Right kidney (tissue), 1 donor: ENCODE measurements at regions not wholly inside any gene's neighbourhood (a gene's known extent, or its start where the extent isn't known, plus 50 kb on each side); places are given as distances from the start of the nearest gene placed in this dataset.

Experiments
- DNase-seq: peaks from one replicate; pipeline ENCODE4 v3.0.0-alpha.2; 2016

- no peak for DNase-seq
These were observed 624.2 kb upstream of the AGA start for GRCh38 chr4:178066338-178066941.

DNA sequence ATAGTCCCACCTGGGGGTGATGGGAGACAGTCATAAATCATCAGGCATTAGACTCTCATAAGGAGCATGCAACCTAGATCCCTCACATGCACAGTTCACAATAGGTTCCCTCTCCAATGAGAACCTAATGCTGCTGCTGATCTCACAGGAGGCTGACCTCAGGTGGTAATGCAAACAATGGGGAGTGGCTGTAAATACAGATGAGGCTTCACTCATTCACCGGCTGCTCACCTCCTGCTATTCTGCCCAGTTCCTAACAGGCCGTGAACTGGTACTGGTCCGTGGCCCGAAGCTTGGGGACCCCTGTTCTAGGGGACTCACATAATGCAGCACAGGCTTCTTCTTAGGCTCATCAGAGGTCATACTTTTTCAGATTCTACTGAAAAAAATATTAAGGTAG is 625.9 kb upstream of the AGA start:
- no peak for DNase-seq

GRCh38 chr4:178070163-178070562 is 627.9 kb upstream of the AGA start:
- DNase-seq: no peak

DNA sequence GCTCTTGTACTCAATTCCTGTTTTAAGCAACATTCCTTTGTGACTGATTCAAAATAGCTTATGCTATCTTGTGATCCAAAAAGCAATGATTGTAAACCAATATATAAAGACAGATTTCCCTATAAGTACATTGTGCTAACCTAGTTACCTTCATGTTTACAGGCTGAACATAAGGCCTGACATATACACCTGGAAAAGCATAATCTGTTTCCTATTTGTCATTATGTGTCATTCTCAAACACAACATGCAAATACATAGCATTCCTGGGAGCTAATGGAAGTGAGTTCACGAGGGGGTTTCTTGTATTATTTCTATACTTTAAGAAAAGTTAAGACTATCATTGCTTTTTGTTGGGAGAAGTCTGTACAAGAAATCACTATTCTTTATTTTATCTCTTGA is 638.1 kb upstream of the AGA start:
- DNase-seq: no peak

GRCh38 chr4:178081176-178081575 is 638.9 kb upstream of the AGA start:
- DNase-seq: no peak

- no peak for DNase-seq
These were observed 639.7 kb upstream of the AGA start for GRCh38 chr4:178081896-178082295.

DNA sequence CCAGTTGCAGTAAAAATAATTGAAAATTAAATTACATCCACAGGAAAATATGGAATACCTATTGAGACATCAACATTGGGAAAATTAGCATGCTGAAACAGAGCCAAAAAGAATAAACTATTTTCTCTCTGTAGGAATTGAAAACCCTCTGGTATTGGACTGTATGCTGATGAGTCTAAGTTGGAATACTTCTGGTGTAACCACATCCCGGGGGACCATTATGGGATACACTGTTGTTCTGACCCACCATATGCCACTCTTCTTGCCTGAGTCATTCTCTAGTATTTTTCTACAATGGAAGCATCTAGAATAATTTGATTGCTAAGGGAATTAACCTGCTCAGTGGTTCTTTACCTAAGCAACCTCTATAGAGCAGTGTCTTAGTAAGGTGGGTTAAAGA is 640.7 kb upstream of the AGA start:
- DNase-seq: no peak

DNA sequence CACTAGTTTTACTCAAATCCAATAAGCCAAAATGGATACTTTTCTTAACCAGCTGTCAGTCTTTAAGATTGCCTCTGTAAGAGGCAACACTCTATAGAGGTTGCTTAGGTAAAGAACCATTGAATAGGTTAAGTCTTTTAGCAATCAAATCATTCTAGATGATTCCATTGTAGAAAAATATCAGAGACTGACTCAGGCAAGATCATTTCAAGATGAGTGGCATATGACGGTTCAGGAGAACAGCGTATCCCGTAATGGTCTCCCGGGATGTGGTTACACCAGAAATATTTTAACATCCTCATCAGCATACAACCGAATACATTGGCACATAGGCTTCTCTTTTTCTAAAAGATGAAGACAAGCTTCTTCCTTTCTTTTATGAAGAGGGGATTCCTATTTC is 641.7 kb upstream of the AGA start:
- no peak for DNase-seq

GRCh38 chr4:178086320-178086719 is 644.1 kb upstream of the AGA start:
- DNase-seq: no peak

DNA sequence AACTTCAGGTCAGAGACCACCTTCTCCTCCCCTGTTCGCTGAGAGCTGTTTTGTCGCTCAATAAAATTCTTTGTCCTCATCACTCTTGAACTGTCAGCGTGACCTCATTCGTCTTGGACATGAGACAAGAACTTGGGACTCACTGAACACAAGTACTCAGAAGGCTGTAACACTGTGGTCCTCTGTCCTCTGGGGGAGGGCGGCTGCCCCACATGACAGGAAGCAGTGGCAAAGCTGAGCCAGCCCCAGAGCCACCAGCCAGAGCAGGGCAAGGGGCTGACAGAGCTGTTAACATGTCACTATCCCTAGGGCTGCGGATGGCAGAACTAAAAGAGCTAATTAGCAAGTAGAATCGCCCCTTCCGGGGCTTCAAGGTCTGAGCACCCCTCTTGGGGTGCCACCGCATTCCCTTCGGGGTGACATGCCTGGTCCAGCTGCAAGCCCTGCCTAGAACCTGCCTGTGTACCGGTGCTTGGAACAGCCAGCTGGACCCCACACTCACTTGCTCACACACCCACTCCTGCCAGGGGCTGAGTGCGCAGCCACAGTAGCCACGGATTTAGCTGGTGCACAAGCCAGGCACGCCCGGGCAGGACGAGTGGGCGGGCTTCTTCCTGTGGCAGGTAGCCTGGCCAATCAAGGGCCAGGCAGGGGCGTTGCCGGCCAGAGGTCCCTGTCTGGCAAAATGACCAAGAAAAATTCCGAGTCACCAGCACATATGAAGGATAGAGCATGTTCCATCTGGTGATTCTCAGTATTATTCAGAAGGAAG is 648.6 kb upstream of the AGA start:
- no peak for DNase-seq

- no peak for DNase-seq
These were observed 659.9 kb upstream of the AGA start for GRCh38 chr4:178102139-178102538.

GRCh38 chr4:178105242-178105641 is 663.0 kb upstream of the AGA start:
- no peak for DNase-seq

DNA sequence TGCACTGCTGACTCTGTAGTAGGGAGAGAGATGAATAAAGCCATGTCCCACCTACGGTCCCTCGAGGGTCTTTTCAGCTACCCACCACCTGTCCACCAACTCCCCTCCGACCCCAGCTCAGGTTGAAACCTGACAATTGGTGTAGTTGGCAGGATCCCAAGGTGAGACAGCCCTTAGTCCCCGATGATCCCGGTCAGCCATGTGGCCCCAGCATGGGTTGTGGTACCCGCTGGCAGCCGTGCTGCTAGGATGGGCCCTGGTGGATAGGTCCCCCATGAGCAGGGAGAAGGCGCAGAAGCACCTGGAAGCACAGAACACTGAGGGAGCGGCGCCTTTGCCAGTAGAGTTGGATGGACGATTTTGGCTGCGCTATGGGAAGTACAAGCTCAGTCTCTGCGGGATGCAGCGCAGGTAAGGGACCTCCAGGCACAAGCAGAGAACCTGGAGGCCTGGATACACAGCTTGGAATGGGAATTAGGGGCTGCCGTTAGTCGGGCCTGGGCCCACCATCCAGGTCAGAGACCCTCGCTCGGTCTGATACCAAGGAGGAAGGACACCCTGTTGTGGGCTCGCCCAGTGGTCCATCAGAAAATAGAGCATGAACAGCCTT is 694.6 kb upstream of the AGA start:
- no peak for DNase-seq

DNA sequence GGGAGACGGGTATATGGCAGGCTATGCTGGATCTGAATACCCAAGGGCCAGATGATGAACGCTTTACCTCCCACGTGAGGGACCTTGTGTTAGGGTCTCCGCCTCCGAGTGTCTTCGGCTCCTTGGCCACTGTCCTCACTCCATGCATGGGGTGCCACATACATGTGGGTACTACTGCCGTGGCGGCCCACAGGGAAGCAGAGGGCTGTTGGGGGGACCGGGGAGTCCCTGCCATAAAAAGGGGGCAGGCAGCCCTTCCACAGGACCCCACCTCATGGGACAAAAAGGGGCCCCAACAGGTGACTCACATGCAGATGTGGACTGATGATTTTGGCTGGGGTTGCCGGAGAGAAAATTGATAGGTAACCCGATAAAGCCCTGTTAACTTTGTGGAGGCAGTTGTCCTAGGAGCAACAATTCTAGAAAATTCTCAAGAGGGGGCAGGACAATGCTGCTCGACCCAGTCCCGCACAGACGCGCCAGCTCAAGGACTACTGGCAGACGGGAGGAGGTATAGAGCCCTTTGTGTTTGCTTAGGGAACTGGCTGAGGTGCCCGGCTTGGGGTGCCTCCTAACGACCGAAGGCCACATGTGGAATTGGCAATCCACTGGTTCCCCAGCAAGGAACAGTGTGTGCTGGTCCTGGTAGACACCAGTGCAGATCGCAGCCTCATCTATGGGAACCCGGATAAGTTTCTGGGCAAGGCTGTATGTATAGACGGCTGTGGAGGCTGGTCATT is 695.7 kb upstream of the AGA start:
- no peak for DNase-seq

GRCh38 chr4:178138491-178138890 is 696.3 kb upstream of the AGA start:
- DNase-seq: no peak

DNA sequence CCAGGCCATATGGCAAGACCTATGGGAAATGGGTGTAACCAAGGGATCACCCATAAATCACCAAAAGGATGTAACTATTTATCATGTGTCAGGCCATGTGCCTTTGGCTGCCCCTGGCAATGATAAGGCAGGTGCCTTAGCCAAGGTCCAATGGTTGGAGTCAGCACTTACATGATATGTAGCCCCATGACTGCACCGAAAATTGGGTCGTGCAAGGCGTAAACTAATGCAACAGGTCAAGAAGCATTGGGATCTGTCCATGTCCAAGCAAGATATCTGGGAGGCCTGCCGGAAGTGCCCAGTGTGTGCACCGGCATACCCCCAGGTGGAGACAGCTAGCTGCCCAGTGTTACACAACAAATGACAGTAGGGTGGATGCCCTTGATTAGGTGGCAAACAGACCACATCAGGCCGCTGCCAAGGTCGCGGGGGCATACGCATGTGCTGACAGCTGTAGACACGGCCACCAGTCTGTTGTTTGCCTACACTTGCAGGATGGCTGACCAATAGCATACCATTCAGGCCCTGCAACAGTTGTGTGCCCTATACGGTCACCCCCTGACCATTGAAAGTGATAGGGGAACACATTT is 698.2 kb upstream of the AGA start:
- no peak for DNase-seq

DNA sequence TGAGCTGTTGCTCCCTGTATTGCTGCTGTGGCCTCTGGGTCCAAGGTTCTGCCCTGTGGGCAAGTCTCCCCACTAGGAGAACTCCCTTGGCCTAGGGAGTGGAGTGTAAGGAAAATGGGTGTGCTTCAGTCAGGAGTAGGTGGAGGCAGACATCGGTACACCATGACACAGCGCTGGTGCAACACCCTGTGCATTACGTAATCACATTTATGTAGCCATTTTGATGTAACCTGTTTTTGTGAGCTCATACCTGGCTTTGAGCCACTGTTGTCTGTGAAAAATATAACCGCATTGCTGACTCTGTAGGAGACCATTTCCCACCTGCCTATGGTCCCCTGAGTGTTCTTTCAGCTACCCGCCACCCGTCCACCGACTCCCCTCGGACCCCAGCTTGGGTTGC is 700.5 kb upstream of the AGA start:
- no peak for DNase-seq

DNA sequence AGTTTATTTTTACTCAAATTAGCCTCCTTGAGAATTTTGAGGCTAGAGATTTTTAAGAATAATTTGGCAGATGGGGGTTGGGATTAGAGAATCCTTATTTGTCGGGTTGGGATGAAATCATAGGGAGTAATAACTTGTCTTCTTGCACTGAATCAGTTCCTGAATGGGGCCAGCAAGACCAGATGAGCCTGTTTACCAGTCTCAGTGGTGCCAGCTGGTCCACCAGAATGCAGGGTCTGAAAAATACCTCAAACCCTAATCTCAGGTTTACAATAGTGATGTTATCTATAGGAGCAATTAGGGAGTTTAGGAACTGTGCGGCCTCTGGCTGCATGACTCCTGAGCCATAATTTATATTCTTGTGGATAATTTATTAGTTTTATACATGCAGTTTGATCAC is 705.9 kb upstream of the AGA start:
- no peak for DNase-seq

GRCh38 chr4:178165251-178165950 is 723.2 kb upstream of the AGA start:
- no peak for DNase-seq

DNA sequence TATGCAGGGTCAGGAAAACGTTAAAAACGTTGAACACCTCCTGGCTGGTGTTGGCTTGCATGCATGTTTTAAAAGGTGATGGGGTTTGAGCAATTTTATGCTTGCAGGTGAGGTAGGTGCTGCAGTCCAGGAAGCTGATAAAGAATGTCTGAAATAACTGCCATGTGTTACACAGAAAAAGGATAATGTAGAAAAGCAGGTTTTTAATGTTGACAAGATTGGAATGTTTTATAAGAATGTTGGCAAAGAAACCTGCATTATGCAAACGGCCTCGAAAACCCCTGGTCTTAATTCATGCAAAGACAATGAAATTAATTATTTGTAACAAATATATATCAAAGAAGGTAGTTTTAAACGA is 723.7 kb upstream of the AGA start:
- DNase-seq: no peak

- no peak for DNase-seq
These were observed 731.5 kb upstream of the AGA start for GRCh38 chr4:178173771-178174170.

GRCh38 chr4:178174756-178175155 is 732.5 kb upstream of the AGA start:
- DNase-seq: no peak
